ENCODE measurements at regions not wholly inside any gene's neighbourhood (a gene's known extent, or its start where the extent isn't known, plus 50 kb on each side); places are given as distances from the start of the nearest gene placed in this dataset.

DNA sequence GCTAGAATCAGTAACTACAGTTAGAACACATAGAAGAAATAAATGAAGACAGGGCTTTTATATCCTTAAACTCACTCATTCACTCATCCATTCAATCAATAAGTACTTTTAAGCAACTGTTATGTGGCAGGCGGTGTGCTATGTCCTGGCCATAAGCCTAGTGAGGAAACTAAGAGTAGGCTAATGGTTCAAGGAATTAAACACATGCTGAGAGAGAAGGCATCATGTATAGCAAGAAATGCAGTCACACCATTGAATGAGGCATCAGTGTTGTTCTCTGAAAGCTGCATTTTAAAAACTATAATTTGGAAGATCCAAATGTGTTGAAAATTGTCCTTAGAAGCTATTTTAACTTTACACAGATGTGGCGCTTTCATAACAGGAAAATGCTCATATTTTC lies 86.5 kb upstream of the DTNA start:
- POLR2A ChIA-PET: no interaction called here
- DNase-seq (ENCODE audit: extremely low spot score): no peak
- CTCF ChIA-PET: interaction anchor here (0.9 to 1.4 kb wide), 2 partner anchors 9 to 38 kb away, joined by 3 to 4 read pairs; no protein-coding TSS in a partner anchor
- no peak for TF ChIP-seq CTCF (IDR thresholded peaks at IDR 0.05; ENCODE audit: control extremely low read depth, extremely low read depth, low read depth, missing control alignments)

DNA sequence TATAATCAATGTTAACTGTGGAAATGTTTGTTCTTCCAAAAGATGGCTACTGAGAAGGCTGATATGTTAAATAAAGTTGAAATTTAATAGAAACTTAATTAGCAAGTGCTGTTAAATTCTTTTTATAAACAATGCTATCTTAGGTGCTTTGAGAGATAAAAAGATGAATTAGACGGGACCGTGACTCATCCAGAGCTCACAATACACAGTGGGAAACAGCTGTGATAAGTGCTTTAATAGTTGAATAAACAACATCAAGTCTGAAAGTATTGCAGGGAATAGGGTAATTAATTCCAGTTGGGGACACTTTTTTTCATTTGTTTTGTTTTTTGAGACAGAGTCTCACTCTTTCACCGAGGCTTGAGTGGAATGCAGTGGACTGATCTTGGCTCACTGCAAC lies 85.5 kb upstream of the DTNA start:
- CTCF ChIA-PET: no interaction called here
- TF ChIP-seq CTCF (IDR thresholded peaks at IDR 0.05; ENCODE audit: control extremely low read depth, extremely low read depth, low read depth, missing control alignments): no peak
- POLR2A ChIA-PET: no interaction called here
- no peak for DNase-seq (ENCODE audit: extremely low spot score)

GRCh38 chr18:34626404-34627136 lies 83.5 kb upstream of the DTNA start:
- ChIA-PET POLR2A (no interaction called here), CTCF (interaction anchor here (0.9 kb wide), 1 partner anchor 35 kb away, joined by 3 read pairs; no protein-coding TSS in a partner anchor)
- DNase-seq (ENCODE audit: extremely low spot score): no peak
- TF ChIP-seq CTCF (IDR thresholded peaks at IDR 0.05; ENCODE audit: control extremely low read depth, extremely low read depth, low read depth, missing control alignments): no peak

DNA sequence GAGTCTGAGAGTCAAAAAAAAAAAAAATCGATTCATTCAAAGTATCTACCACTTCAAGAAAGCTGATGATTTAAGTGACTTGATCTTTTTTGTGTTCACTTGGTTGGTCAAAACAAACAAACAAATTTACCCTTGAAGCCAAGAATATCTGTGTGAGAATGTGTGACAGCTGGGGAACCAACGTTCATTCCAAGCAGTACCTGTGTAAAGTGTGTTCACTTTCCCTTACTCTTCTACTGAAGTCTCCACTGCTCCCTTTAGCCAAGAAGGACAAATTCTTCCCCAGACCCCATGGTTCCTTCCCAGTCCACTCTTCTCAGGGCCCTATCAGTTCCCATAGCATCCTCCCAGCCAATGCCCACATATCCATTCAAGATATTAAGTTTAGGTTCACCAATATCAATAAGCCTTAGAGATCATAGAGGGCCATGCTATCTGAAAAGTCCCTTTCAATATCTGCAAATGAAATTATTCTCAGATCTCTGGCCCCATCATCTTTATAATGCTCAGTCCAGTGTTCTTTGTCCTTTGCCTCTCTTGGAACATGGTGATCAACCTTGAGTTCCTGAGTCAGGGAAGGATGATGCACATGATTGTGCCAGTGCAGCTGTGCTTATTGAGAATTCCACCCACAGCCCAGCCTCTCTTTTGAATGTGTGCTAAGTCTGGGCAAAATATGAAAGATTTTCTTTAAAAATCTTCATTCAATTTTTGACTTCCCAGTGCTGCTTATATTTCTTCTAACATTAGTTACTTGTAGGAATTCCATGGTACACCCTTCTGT lies 82.8 kb upstream of the DTNA start:
- POLR2A ChIA-PET: no interaction called here
- CTCF ChIA-PET: interaction anchor here (1.9 kb wide), 1 partner anchor 34 kb away, joined by 7 read pairs; no protein-coding TSS in a partner anchor
- TF ChIP-seq CTCF (IDR thresholded peaks at IDR 0.05; ENCODE audit: control extremely low read depth, extremely low read depth, low read depth, missing control alignments): no peak
- DNase-seq (ENCODE audit: extremely low spot score): no peak

GRCh38 chr18:34631093-34631966 lies 78.8 kb upstream of the DTNA start:
- ChIA-PET CTCF (interaction anchor here (0.7 to 2.3 kb wide), 2 partner anchors 8 to 30 kb away, joined by 3 to 8 read pairs; no protein-coding TSS in a partner anchor), POLR2A (no interaction called here)
- TF ChIP-seq CTCF (IDR thresholded peaks at IDR 0.05; ENCODE audit: control extremely low read depth, extremely low read depth, low read depth, missing control alignments): no peak
- no peak for DNase-seq (ENCODE audit: extremely low spot score)

DNA sequence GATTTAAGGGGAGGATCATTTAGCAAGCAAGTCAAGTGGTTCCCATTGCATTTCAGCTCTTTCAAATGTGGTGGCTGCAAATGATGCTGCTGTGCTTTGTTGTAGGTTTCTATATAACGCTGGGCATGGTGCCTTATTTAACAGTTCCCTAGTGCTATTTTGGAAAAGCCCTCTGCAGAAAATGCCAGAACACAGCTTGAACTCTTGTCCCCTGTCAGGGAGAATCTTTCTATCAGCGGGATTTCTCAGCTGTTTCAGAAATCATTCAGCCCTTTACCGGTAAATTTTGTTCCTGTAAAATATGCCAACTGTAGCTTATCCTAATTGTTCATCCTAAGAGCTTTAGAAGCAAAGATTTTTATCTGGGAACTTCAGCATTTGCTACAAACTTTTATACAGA lies 77.8 kb upstream of the DTNA start:
- POLR2A ChIA-PET: no interaction called here
- CTCF ChIA-PET: interaction anchor here (0.8 to 2.3 kb wide), 3 partner anchors 9 to 29 kb away, joined by 3 to 8 read pairs (median 4); no protein-coding TSS in a partner anchor
- no peak for DNase-seq (ENCODE audit: extremely low spot score)
- TF ChIP-seq CTCF (IDR thresholded peaks at IDR 0.05; ENCODE audit: control extremely low read depth, extremely low read depth, low read depth, missing control alignments): no peak

Data from GM10248 (cell line).